H1 (cell line): ENCODE measurements at regions not wholly inside any gene's neighbourhood (a gene's known extent, or its start where the extent isn't known, plus 50 kb on each side); places are given as distances from the start of the nearest gene placed in this dataset.

Source experiments
- CTCF ChIA-PET: fragments of 300-600 bp; sonication (Branson Sonifier 250); formaldehyde crosslinking; loops from one replicate; lab custom pipeline; 2021; ENCODE audit not compliant: partially characterized antibody; lab: Charles Lee
- POLR2A ChIA-PET: fragments of 300-600 bp; sonication (Branson Sonifier 250); formaldehyde crosslinking; loops from one replicate; lab custom pipeline; 2021; ENCODE audit warnings: inconsistent platforms; ENCODE audit not compliant: partially characterized antibody; lab: Charles Lee
- DNase-seq, 2 experiments: peaks; one replicate each; pipeline versions ENCODE4 v3.0.0 to v3.0.0-alpha.2; 2010 to 2022; ENCODE audit warnings: low spot score in 2 of 2, low read depth in 1 of 2, mixed read lengths in 1 of 2
- FAIRE-seq: peaks from 2 replicates; lab custom pipeline; 2011; peaks lifted over from hg19 to GRCh38; lab: Jason Lieb, UNC
- H2AFZ ChIP-seq: 2 replicates; pipeline ENCODE4 v1.8.1; 2012; ENCODE audit warnings: low read length, inconsistent platforms
- H2AK5ac ChIP-seq: 2 replicates; pipeline ENCODE4 v1.6.1; 2013; ENCODE audit warnings: low read depth, low read length
- H2BK120ac ChIP-seq: replicated peaks from 2 replicates; pipeline ENCODE3; 2013; ENCODE audit warnings: low read depth, low read length, inconsistent platforms
- H2BK12ac ChIP-seq: 2 replicates; pipeline ENCODE4 v1.6.1; 2013; ENCODE audit warnings: low read depth, low read length
- H2BK15ac ChIP-seq: 2 replicates; pipeline ENCODE4 v1.6.1; 2013; ENCODE audit warnings: low read length
- H2BK20ac ChIP-seq: 2 replicates; pipeline ENCODE4 v1.6.1; 2013; ENCODE audit warnings: low read length
- H2BK5ac ChIP-seq: 2 replicates; pipeline ENCODE4 v1.6.1; 2013; ENCODE audit warnings: low read depth, low read length
- H3K14ac ChIP-seq: 2 replicates; pipeline ENCODE4 v1.6.1; 2013; ENCODE audit warnings: inconsistent platforms; ENCODE audit not compliant: insufficient read length
- H3K18ac ChIP-seq: 2 replicates; pipeline ENCODE4 v1.6.1; 2013; ENCODE audit warnings: low read length; ENCODE audit errors: extremely low read depth
- H3K23ac ChIP-seq: 2 replicates; pipeline ENCODE4 v1.6.1; 2013; ENCODE audit warnings: inconsistent platforms; ENCODE audit not compliant: insufficient read length
- H3K23me2 ChIP-seq: 2 replicates; pipeline ENCODE4 v1.6.1; 2013; ENCODE audit warnings: low read depth, low read length
- H3K27ac ChIP-seq: 2 replicates; pipeline ENCODE4 v1.6.1; 2011; ENCODE audit warnings: low read depth, low read length, inconsistent platforms
- H3K27me3 ChIP-seq, 4 experiments: replicated peaks in 1 of 4; 1 replicate in 1 of 4; 2 replicates in 3 of 4; pipeline versions ENCODE4 v1.6.1 to v1.8.1; 2011 to 2013; ENCODE audit warnings: low read length in 3 of 4, mild to moderate bottlenecking in 3 of 4, inconsistent platforms in 2 of 4, mixed read lengths in 2 of 4, moderate library complexity in 1 of 4; ENCODE audit not compliant: control insufficient read depth in 3 of 4, insufficient read depth in 3 of 4; ENCODE audit errors: extremely low read depth in 1 of 4
- H3K36me3 ChIP-seq, 4 experiments: 2 replicates each; pipeline versions ENCODE4 v1.6.1 to v1.8.1; 2011 to 2013; ENCODE audit warnings: mild to moderate bottlenecking in 4 of 4, low read length in 3 of 4, moderate library complexity in 2 of 4, control low read depth in 1 of 4, inconsistent platforms in 1 of 4; ENCODE audit not compliant: insufficient read depth in 4 of 4, control insufficient read depth in 2 of 4
- H3K4ac ChIP-seq: replicated peaks from 2 replicates; pipeline ENCODE3; 2013; ENCODE audit warnings: low read length, low read depth, mixed read lengths, inconsistent platforms; ENCODE audit not compliant: insufficient read length
- H3K4me1 ChIP-seq, 4 experiments: replicated peaks in 1 of 4; 1 replicate in 1 of 4; 2 replicates in 3 of 4; pipeline versions ENCODE4 v1.6.1 to v1.8.1; 2011 to 2013; ENCODE audit warnings: low read length in 3 of 4, inconsistent platforms in 2 of 4, mixed read lengths in 1 of 4; ENCODE audit not compliant: insufficient read depth in 4 of 4, control insufficient read depth in 3 of 4
- H3K4me2 ChIP-seq, 2 experiments: 2 replicates each; pipeline versions ENCODE4 v1.6.1 to v1.8.1; 2011 to 2013; ENCODE audit warnings: low read depth in 2 of 2, low read length in 2 of 2, control low read depth in 1 of 2, inconsistent platforms in 1 of 2, mild to moderate bottlenecking in 1 of 2; ENCODE audit not compliant: insufficient read depth in 1 of 2
- H3K4me3 ChIP-seq, 4 experiments: fragments of 200-600, 300-600 bp in 1 of 4; sonication (generic), shearing (Covaris generic), sonication (Bioruptor Twin) in 1 of 4; 2 replicates each; pipeline versions ENCODE4 v1.5.1 to v1.8.1; 2011 to 2016; ENCODE audit warnings: low read length in 4 of 4, low read depth in 3 of 4, control low read depth in 2 of 4, inconsistent platforms in 2 of 4, mild to moderate bottlenecking in 2 of 4, mixed read lengths in 1 of 4, moderate library complexity in 1 of 4; ENCODE audit not compliant: insufficient read depth in 2 of 4; ENCODE audit errors: extremely low read depth in 1 of 4
- H3K56ac ChIP-seq: replicated peaks from 2 replicates; pipeline ENCODE3; 2013; ENCODE audit warnings: low read depth, mild to moderate bottlenecking, mixed read lengths, low read length, inconsistent platforms; ENCODE audit not compliant: insufficient read length
- H3K79me1 ChIP-seq: 2 replicates; pipeline ENCODE4 v1.6.1; 2013; ENCODE audit warnings: low read depth, low read length, control low read depth
- H3K79me2 ChIP-seq, 2 experiments: 2 replicates each; pipeline versions ENCODE4 v1.6.1 to v1.8.1; 2012 to 2013; ENCODE audit warnings: low read length in 2 of 2, mild to moderate bottlenecking in 2 of 2, inconsistent platforms in 1 of 2; ENCODE audit not compliant: insufficient read depth in 2 of 2, control insufficient read depth in 1 of 2
- H3K9ac ChIP-seq, 4 experiments: replicated peaks in 1 of 4; 1 replicate in 1 of 4; 2 replicates in 3 of 4; pipeline versions ENCODE4 v1.6.1 to v1.8.1; 2011 to 2013; ENCODE audit warnings: low read depth in 3 of 4, low read length in 3 of 4, control low read depth in 2 of 4, mild to moderate bottlenecking in 2 of 4, moderate library complexity in 2 of 4, inconsistent platforms in 1 of 4; ENCODE audit errors: extremely low read depth in 1 of 4
- H3K9me3 ChIP-seq, 2 experiments: 2 replicates each; pipeline versions ENCODE4 v1.6.1 to v1.8.1; 2012 to 2013; ENCODE audit warnings: mild to moderate bottlenecking in 2 of 2, moderate library complexity in 2 of 2, control low read depth in 1 of 2, inconsistent platforms in 1 of 2, low read depth in 1 of 2, low read length in 1 of 2, mixed read lengths in 1 of 2; ENCODE audit not compliant: insufficient read depth in 2 of 2
- H4K20me1 ChIP-seq, 2 experiments: replicated peaks in 1 of 2; 2 replicates each; pipeline versions ENCODE3 to v1.8.1; 2011 to 2013; ENCODE audit warnings: inconsistent platforms in 2 of 2, low read length in 2 of 2, mild to moderate bottlenecking in 1 of 2; ENCODE audit not compliant: insufficient read depth in 2 of 2, control insufficient read depth in 1 of 2
- H4K5ac ChIP-seq: 2 replicates; pipeline ENCODE4 v1.6.1; 2013; ENCODE audit warnings: low read length, low read depth, mixed read lengths, inconsistent platforms; ENCODE audit not compliant: insufficient read length
- H4K8ac ChIP-seq: 2 replicates; pipeline ENCODE4 v1.8.0; 2013; ENCODE audit warnings: mild to moderate bottlenecking, moderate library complexity, low read length, inconsistent platforms; ENCODE audit not compliant: insufficient read depth; ENCODE audit errors: extremely low read depth
- H4K91ac ChIP-seq: replicated peaks from 2 replicates; pipeline ENCODE3; 2013; ENCODE audit warnings: low read length, mixed read lengths, inconsistent platforms; ENCODE audit not compliant: insufficient read length
- CREB1 ChIP-seq: IDR thresholded peaks from 2 replicates; pipeline ENCODE4 v1.6.1; 2012; ENCODE audit warnings: inconsistent platforms
- EZH2 ChIP-seq: fragments of 200-600 bp; sonication (generic); IDR thresholded peaks from 2 replicates; pipeline ENCODE4 v1.7.1; 2012; ENCODE audit warnings: low read depth, mild to moderate bottlenecking, moderate library complexity, low read length, inconsistent platforms; ENCODE audit not compliant: severe bottlenecking
- GTF2F1 ChIP-seq: IDR thresholded peaks from 2 replicates; pipeline ENCODE4 v1.6.1; 2012; ENCODE audit warnings: low read depth, low read length, improper control_type of control experiment, borderline replicate concordance
- RBBP5 ChIP-seq: IDR thresholded peaks from 2 replicates; pipeline ENCODE4 v1.7.1; 2012; ENCODE audit warnings: low read depth, mild to moderate bottlenecking, inconsistent platforms, low read length, moderate library complexity, borderline replicate concordance
- RNF2 ChIP-seq: fragments of 200-900, 300-1000 bp; sonication (generic); IDR thresholded peaks from 2 replicates; pipeline ENCODE4 v1.7.1; 2016; ENCODE audit warnings: borderline replicate concordance, low read depth, mild to moderate bottlenecking, antibody characterized with exemption, low read length; ENCODE audit not compliant: poor library complexity, severe bottlenecking; ENCODE audit errors: missing control alignments
- WGBS, 2 experiments: shearing (Covaris generic) in 1 of 2; methylation state at CpG; one replicate each; pipeline versions ENCODE4 v1.1.6 to v1.1.7; 2013 to 2015; ENCODE audit warnings: low lambda C conversion rate in 2 of 2, mixed read lengths in 2 of 2, inconsistent platforms in 1 of 2, low coverage in 1 of 2, missing lambda C conversion rate in 1 of 2; ENCODE audit not compliant: insufficient replicate concordance in 2 of 2, insufficient coverage in 1 of 2, insufficient read length in 1 of 2; ENCODE audit errors: extremely low coverage in 1 of 2, missing lambda C conversion rate in 1 of 2; 5-methylcytosine and 5-hydroxymethylcytosine counted together

- Histone ChIP-seq H2BK5ac (no peak overlapping the region), H3K27ac (no peak overlapping the region), H4K20me1 (no peaks in the 10 kb centered on the region), H3K79me1 (no peaks in the 10 kb centered on the region), H2AK5ac (no peak overlapping the region), H4K91ac (no peak overlapping the region), H4K5ac (no peak overlapping the region), H3K18ac (peak overlapping the region; percentile 11; the same call in 1 of the 2 replicates), H3K23me2 (no peaks in the 10 kb centered on the region), H3K4me1 (peaks cover 0 to 5% (median 5%) of the 10 kb centered on the region in 4 experiments; a peak in 3 of 7 replicates), H3K4me2 (no peak overlapping the region), H3K36me3 (no peaks in the 10 kb centered on the region), H3K4ac (no peak overlapping the region), H3K79me2 (no peaks in the 10 kb centered on the region), H2BK20ac (no peak overlapping the region), H3K4me3 (no peak overlapping the region), H3K56ac (no peak overlapping the region), H2AFZ (no peak overlapping the region), H2BK12ac (peak overlapping the region; percentile 35), H3K27me3 (no peaks in the 10 kb centered on the region), H2BK120ac (peak overlapping the region; percentile 65), H3K9me3 (no peaks in the 10 kb centered on the region), H2BK15ac (no peak overlapping the region), H4K8ac (no peak overlapping the region), H3K9ac (no peak overlapping the region), H3K23ac (no peak overlapping the region), H3K14ac (no peak overlapping the region)
- no peak for TF ChIP-seq CREB1
- no peak for TF ChIP-seq RNF2
- TF ChIP-seq RBBP5 = no peak
- TF ChIP-seq EZH2 = no peak
- TF ChIP-seq GTF2F1 = no peak
- DNase-seq (no peak), FAIRE-seq (no peak)
- 93% methylated on average over 2 of the region's 2 CpGs; no CpG with 5 or more reads in 1 of the 2 experiments for WGBS, 2 experiments
- ChIA-PET CTCF (interaction anchor here (1.0 kb wide), 1 partner anchor 56 kb away, joined by 3 read pairs; no protein-coding TSS in a partner anchor), POLR2A (no interaction called here)
These were observed 580.6 kb downstream of the PLA2G4A start for GRCh38 chr1:187409341-187409740.
